22Rv1 (cell line): ENCODE measurements at regions not wholly inside any gene's neighbourhood (a gene's known extent, or its start where the extent isn't known, plus 50 kb on each side); places are given as distances from the start of the nearest gene placed in this dataset.

Source experiments
- H3K27ac ChIP-seq: fragments of 450-650 bp; 2 replicates; pipeline ENCODE4 v1.5.1; 2017
- CTCF ChIP-seq: fragments of 450-650 bp; IDR thresholded peaks from 2 replicates; pipeline ENCODE4 v1.5.1; 2017; ENCODE audit warnings: mild to moderate bottlenecking
- ZFX ChIP-seq: fragments of 450-650 bp; IDR thresholded peaks from 2 replicates; pipeline ENCODE4 v1.6.1; 2017; ENCODE audit warnings: antibody characterized with exemption, borderline replicate concordance

- H3K27ac ChIP-seq: no peak overlapping the region
- TF ChIP-seq CTCF (no peak), ZFX (no peak)
These were observed 790.9 kb downstream of the TFAP2A start for GRCh38 chr6:9623985-9624384.

GRCh38 chr6:9623228-9623832 lies 791.5 kb downstream of the TFAP2A start:
- no peak overlapping the region for H3K27ac ChIP-seq
- no peak for TF ChIP-seq ZFX

- no peak overlapping the region for H3K27ac ChIP-seq
- no peak for TF ChIP-seq CTCF
- no peak for TF ChIP-seq ZFX
These were observed 793.6 kb downstream of the TFAP2A start for GRCh38 chr6:9621276-9621675.

- no peak overlapping the region for H3K27ac ChIP-seq
- TF ChIP-seq ZFX: no peak
- TF ChIP-seq CTCF: no peak
These were observed 794.2 kb downstream of the TFAP2A start for GRCh38 chr6:9620687-9621086.

- TF ChIP-seq CTCF: no peak
- TF ChIP-seq ZFX: no peak
- H3K27ac ChIP-seq: no peak overlapping the region
These were observed 794.6 kb downstream of the TFAP2A start for GRCh38 chr6:9620263-9620662.

- H3K27ac ChIP-seq: no peak overlapping the region
- TF ChIP-seq ZFX (no peak), CTCF (no peak)
These were observed 800.1 kb downstream of the TFAP2A start for GRCh38 chr6:9614778-9615177.

- no peak for TF ChIP-seq CTCF
- no peak for TF ChIP-seq ZFX
- H3K27ac ChIP-seq: no peak overlapping the region
These were observed 802.4 kb downstream of the TFAP2A start for GRCh38 chr6:9612489-9612888.
